Breast epithelium (tissue), 3 donors: ENCODE measurements at regions not wholly inside any gene's neighbourhood (a gene's known extent, or its start where the extent isn't known, plus 50 kb on each side); places are given as distances from the start of the nearest gene placed in this dataset.

Source experiments
- CTCF ChIP-seq, 3 donors: fragments of 450-650 bp; IDR thresholded peaks; one replicate each; pipeline ENCODE4 v1.5.1; 2016 to 2017; ENCODE audit warnings: antibody characterized with exemption in 3 of 3, mild to moderate bottlenecking in 3 of 3, moderate library complexity in 3 of 3
- POLR2A ChIP-seq: fragments of 450-650 bp; IDR thresholded peaks from one replicate; pipeline ENCODE4 v1.6.1; 2016; ENCODE audit warnings: antibody characterized with exemption, mild to moderate bottlenecking, moderate library complexity
- POLR2AphosphoS5 ChIP-seq, 3 donors: sonication (generic); formaldehyde crosslinking; IDR thresholded peaks; one replicate each; pipeline ENCODE4 v1.6.1; 2017; ENCODE audit warnings: antibody characterized with exemption in 3 of 3

GRCh38 chr2:14745288-14746076 is 113.0 kb downstream of the LRATD1 start:
- no peak for TF ChIP-seq POLR2AphosphoS5 (IDR thresholded peaks at IDR 0.05)
- TF ChIP-seq CTCF (IDR thresholded peaks at IDR 0.05) = no peak
- TF ChIP-seq POLR2A = no peak
